Pulmonary artery endothelial cell (primary cell): ENCODE measurements at regions not wholly inside any gene's neighbourhood (a gene's known extent, or its start where the extent isn't known, plus 50 kb on each side); places are given as distances from the start of the nearest gene placed in this dataset.

Source experiments
- DNase-seq: peaks from one replicate; pipeline ENCODE4 v3.0.0-alpha.2; 2011; ENCODE audit warnings: low read depth, low spot score

GRCh38 chr12:91331371-91331770 lies 148.8 kb upstream of the DCN start:
- no peak for DNase-seq

DNA sequence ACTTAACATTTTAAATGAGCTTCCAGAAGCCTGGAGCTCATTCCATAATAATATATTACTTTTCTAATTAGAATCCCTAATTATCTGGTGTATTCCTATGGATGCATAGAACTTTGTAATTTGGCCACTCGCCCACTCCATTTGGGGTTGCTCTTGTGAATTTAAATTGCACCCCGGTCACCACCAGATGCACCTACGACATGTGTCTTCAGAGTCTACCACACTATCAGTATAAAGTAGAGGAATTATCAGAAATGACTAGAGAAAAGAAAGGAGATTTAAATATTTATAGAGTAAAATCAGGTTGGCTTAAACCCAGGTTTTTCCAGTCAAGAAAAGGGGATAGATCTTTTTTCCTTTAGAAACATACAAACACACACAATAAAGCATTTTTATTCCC lies 145.8 kb upstream of the DCN start:
- DNase-seq = no peak

- DNase-seq = no peak
Observed at GRCh38 chr12:91327889-91328288, 145.3 kb upstream of the DCN start.

- no peak for DNase-seq
Observed at GRCh38 chr12:91327131-91327530, 144.5 kb upstream of the DCN start.

DNA sequence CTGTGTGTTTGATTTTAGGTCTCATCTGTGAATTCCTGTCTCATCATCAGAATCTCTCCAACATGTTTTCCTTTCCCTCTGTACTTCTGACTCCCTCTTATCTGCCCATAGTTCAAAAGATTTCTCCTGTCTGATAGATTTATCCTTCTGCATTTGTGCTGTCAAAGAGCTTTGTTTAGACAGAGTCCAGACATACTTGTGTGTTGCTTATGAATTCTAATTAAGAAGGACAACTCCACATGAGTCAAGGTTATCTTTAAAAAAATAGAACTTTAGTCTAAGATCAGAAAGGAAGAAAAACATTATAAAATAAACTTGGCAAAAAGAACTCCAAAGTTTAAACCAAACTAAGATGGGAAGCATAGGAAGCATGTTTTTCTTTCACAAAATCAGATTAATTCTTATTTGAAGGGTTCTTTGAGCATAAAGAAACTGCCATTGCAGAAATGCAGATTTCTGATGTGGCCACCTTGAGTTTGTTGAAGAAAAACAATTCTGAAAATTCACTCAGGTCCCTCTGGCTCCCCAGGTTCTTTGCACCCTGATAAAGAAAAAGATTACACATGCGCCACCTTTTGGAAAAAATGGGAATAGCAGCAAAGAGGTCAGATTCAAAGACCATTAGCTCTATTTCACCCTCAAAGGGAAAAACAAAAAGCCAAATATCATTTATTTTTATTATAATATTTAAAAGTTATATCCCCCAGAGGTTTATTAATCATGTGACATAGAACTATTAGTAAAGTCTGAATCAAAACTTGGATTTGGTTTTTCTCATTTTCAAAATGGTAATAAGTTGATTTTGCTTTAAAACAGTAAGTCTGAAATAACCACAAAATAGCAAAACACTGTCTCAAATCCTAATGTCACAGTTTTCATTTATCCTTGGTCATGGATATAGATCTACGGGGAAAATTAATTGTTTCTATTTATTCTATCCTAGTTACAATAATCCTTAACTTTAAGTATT lies 143.7 kb upstream of the DCN start:
- DNase-seq = no peak

DNA sequence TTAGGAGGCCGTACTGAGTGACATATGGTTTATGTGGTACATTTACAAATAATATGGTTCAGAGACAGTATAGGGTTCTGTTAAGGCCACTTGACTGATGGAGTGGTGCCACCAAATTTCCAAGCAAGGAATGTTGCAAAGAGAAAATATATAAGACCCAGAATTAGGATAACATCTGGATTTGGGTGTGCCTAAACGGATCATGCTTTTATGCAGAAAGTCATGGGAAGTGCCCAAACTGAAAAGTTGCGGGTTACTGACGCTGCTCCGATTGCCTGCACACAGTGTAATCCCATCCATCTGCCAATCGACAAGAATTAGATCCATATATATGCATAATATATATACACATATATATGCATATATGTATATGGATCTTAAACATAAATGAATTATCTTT lies 138.4 kb upstream of the DCN start:
- DNase-seq = no peak

DNA sequence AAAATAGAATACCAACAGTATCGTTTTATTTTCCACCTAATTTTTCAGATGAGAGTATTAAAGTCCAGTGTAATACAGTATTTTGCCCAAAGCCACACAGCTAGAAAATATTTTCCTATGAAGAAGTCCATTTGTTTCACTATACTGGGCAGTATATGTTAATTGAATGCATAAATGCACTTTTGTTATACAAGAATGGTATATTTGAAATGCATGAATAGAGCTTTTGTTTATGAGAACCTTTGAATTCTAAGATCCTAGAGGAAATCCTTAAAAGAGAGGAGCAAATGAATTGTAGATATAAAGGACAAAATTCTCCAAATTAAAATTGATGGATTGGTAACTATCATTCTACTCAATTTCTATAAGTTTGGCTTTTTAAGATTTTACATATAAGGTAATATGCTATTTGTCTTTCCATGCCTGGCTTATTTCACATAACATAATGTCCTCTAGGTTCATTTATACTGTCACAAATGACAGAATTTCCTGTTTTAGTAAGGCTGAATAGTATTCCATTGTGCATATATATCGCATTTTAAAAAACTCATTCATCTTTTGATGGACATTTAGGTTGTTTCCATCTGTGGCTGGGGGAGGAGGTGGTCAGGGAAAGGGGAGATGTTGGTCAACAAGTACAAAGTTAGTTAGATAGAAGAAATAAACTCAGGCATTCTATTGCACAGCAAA lies 136.6 kb upstream of the DCN start:
- DNase-seq = no peak

GRCh38 chr12:91317306-91317705 lies 134.7 kb upstream of the DCN start:
- DNase-seq = no peak

DNA sequence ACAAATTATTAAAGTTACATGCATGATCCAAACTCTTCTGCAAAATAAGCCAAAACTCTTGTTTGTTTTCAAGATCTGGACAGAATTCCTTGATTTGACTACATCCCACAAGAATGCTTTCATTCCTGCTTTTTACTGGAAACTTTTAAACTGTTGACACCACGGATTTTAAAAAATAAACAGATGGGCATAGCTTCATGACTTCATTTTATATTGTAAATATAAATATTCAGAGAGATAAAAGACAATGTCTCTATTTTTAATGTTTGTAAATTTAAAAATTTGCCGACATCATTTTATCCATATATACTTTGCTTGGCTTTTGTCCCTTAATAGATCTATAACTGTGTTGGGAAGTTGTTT lies 134.3 kb upstream of the DCN start:
- no peak for DNase-seq

GRCh38 chr12:91316161-91316906 lies 133.7 kb upstream of the DCN start:
- DNase-seq = no peak

- no peak for DNase-seq
Observed at GRCh38 chr12:91311081-91311480, 128.5 kb upstream of the DCN start.

GRCh38 chr12:91309450-91309849 lies 126.8 kb upstream of the DCN start:
- DNase-seq = no peak

GRCh38 chr12:91307957-91308670 lies 125.5 kb upstream of the DCN start:
- DNase-seq = no peak

DNA sequence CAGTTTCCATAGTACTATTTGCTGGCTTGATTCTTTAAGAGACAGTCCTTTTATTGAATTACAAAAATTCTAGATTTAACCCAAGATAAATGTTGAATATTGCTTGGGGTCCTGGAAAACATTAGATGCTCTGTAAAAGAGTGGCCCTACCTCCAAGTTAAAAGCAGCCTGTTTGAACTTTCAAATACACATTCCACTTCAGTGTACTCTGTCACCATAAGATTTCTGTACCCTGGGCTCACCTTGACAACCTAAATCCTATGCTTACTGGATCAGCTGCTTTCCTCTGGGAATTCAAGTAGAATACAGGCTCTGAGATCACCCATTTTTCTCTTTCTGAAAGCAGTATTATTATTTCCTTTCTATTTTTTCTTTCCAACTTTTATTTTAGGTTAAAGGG lies 107.7 kb upstream of the DCN start:
- DNase-seq = no peak

DNA sequence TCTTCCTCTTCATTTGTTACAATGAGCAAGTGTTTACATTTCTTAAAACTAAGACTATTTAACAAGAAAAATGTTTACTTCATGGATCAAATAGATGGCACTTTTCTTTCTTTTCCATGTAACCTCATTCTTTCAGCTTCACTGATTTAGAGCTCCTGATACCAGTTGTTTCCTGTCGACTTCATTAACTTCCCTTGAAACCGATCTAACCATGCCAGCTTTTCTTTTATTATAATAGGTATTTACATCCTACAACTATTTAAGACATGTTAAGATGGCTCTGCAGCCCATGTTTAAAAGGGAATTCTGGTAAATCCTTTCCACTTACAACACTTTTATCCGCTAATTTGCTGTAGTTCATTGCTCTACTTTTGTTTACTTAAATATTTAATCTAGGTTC lies 107.3 kb upstream of the DCN start:
- DNase-seq = no peak

- DNase-seq = no peak
Observed at GRCh38 chr12:91289072-91289471, 106.5 kb upstream of the DCN start.

- no peak for DNase-seq
Observed at GRCh38 chr12:91287753-91288152, 105.1 kb upstream of the DCN start.

GRCh38 chr12:91278126-91278525 lies 95.5 kb upstream of the DCN start:
- no peak for DNase-seq

DNA sequence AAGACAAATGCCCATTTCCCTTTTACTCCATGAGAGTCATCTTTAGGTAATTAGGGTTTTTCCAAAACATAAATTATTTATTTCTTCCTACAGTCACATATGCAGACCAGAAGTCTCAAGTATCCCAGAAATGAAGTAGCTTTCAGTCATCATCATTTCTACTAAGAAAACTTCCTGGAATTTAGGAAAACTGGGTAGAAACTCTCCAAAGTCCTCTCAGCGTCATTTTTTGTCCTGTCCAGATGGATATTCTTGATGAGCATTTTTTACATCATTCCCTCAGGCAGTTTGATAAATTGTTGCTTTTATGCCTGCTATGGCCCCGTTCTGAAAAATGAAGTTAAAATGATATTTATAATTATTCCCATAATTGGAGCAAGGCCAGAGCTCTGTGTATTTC lies 93.9 kb upstream of the DCN start:
- DNase-seq = no peak

DNA sequence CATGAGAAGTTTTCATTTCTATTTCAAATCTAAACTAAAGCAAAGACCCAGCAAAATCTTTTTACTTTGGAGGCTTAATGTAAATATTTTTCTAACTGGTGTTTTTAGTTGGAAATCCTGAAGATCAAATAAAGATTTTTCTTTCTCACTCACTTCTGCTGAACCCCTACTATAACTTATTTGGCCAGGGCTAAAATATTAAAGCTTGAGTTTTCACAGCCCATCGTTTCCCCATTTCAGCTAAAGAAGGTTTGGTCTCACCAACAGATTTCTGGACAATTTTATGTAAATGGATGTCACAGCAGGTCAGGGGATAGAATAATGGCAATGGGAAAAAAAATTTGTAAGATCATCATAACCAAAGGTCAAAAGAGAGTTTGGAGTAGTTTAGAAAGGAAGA lies 92.7 kb upstream of the DCN start:
- no peak for DNase-seq

- DNase-seq = no peak
Observed at GRCh38 chr12:91274916-91275315, 92.3 kb upstream of the DCN start.

DNA sequence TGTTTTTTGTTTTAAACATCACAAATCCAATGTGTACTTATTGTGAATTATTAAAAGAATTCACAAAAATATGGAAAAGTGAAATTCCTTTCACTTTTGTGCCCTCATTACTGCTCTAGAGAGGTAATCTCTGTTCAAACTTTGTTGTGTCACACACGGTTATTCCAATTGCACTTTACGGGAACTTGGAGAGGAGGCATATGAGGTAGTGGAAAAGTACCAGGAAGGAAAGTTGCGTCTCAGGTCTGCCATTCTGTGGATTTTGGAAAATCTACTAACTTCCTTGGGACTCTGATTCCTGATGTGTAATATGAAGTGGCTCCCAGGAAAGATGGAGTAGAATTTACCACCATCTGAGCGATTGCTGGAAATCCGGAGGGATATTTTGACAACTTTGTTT lies 90.9 kb upstream of the DCN start:
- DNase-seq = no peak
